Body of pancreas (tissue), 4 donors: ENCODE measurements at regions not wholly inside any gene's neighbourhood (a gene's known extent, or its start where the extent isn't known, plus 50 kb on each side); places are given as distances from the start of the nearest gene placed in this dataset.
A peak's percentile ranks its signal among the peaks of the same experiment; 100 is the strongest.
"Not testable (repeated sequence)": the region's sequence is repeated elsewhere in the genome, so short reads cannot be mapped to it uniquely, and the experiment has no call there.

ENCODE experiments used
- ATAC-seq: fragments of 150-250 bp; one replicate; pipeline ENCODE4 v1.9.1; 2016
- DNase-seq, 4 donors: peaks; one replicate each; pipeline ENCODE4 v3.0.0-alpha.2; 2019
- H3K27ac ChIP-seq, 4 donors: fragments of 200-600 bp; sonication (generic); 1 replicate in 3 of 4; 2 replicates in 1 of 4; pipeline versions ENCODE4 v1.5.1 to v1.6.1; 2016 to 2019; ENCODE audit warnings: mild to moderate bottlenecking in 1 of 4, mixed read lengths in 1 of 4, moderate library complexity in 1 of 4
- H3K27me3 ChIP-seq, 2 donors: fragments of 200-600 bp; sonication (generic); one replicate each; pipeline ENCODE4 v1.6.0; 2016; ENCODE audit warnings: mild to moderate bottlenecking in 1 of 2
- H3K36me3 ChIP-seq, 2 donors: fragments of 200-600 bp; sonication (generic); replicated peaks in 1 of 2; 2 replicates each; pipeline ENCODE4 v1.5.1; 2016; ENCODE audit warnings: low read depth in 2 of 2; ENCODE audit not compliant: insufficient read depth in 1 of 2
- H3K4me1 ChIP-seq: fragments of 200-600 bp; sonication (generic); one replicate; pipeline ENCODE4 v1.6.0; 2016
- H3K4me3 ChIP-seq, 2 donors: fragments of 200-600 bp; sonication (generic); 1 replicate in 1 of 2; 2 replicates in 1 of 2; pipeline ENCODE4 v1.5.1; 2016 to 2019
- H3K9me3 ChIP-seq, 3 donors: fragments of 200-600 bp; sonication (generic); 1 replicate in 2 of 3; 2 replicates in 1 of 3; pipeline ENCODE4 v1.5.1; 2016
- CTCF ChIP-seq, 7 experiments: fragments of 450-650 bp in 4 of 7; fragments of 200-600 bp in 3 of 7; sonication (generic) in 3 of 7; IDR thresholded peaks; one replicate each; pipeline ENCODE4 v1.5.1; 2016 to 2019; ENCODE audit warnings: antibody characterized with exemption in 7 of 7
- POLR2A ChIP-seq, 3 donors: fragments of 450-650 bp; IDR thresholded peaks; one replicate each; pipeline ENCODE4 v1.6.1; 2016; ENCODE audit warnings: antibody characterized with exemption in 3 of 3, mild to moderate bottlenecking in 2 of 3
- WGBS, 2 donors: methylation state at CpG; one replicate each; pipeline ENCODE4 v1.1.5; 2017; 5-methylcytosine and 5-hydroxymethylcytosine counted together
- intact Hi-C: fragments of 100-400 bp; cut with DNase I; formaldehyde crosslinking; loops from one replicate; pipeline ENCODE4 v1.15.1; 2023

GRCh38 chr6:112936079-112936472 lies 588.9 kb downstream of the RFPL4B start:
- no peak overlapping the region for H3K4me3 ChIP-seq
- intact Hi-C loops: no loop called here
- H3K36me3 ChIP-seq: no peaks in the 10 kb centered on the region
- no peaks in the 10 kb centered on the region for H3K9me3 ChIP-seq
- no peak for TF ChIP-seq POLR2A (IDR thresholded peaks at IDR 0.05)
- TF ChIP-seq CTCF (IDR thresholded peaks at IDR 0.05): no peak
- no peak overlapping the region for H3K27ac ChIP-seq
- WGBS, 2 donors: 77 to 83% methylated on average over 7 of the region's 7 CpGs
- no peak for ATAC-seq
- no peak for DNase-seq
- no peaks in the 10 kb centered on the region for H3K27me3 ChIP-seq
- H3K4me1 ChIP-seq: peaks cover 9% of the 10 kb centered on the region

GRCh38 chr6:112936504-112936903 lies 589.4 kb downstream of the RFPL4B start:
- Histone ChIP-seq H3K27me3 (no peaks in the 10 kb centered on the region), H3K4me3 (no peak overlapping the region), H3K9me3 (no peaks in the 10 kb centered on the region), H3K27ac (no peak overlapping the region), H3K4me1 (peaks cover 9% of the 10 kb centered on the region), H3K36me3 (no peaks in the 10 kb centered on the region)
- intact Hi-C loops: no loop called here
- 37 to 49% methylated on average over 1 of the region's 1 CpG for WGBS, 2 donors
- DNase-seq (no peak), ATAC-seq (no peak)
- TF ChIP-seq POLR2A (IDR thresholded peaks at IDR 0.05): no peak
- no peak for TF ChIP-seq CTCF (IDR thresholded peaks at IDR 0.05)

GRCh38 chr6:112937690-112938089 lies 590.6 kb downstream of the RFPL4B start:
- DNase-seq, H3K36me3 ChIP-seq, ATAC-seq, H3K27ac ChIP-seq, H3K9me3 ChIP-seq, intact Hi-C loops, H3K27me3 ChIP-seq, H3K4me3 ChIP-seq, H3K4me1 ChIP-seq: not testable (repeated sequence)
- WGBS, 2 donors: 88 to 93% methylated on average over 14 of the region's 14 CpGs

DNA sequence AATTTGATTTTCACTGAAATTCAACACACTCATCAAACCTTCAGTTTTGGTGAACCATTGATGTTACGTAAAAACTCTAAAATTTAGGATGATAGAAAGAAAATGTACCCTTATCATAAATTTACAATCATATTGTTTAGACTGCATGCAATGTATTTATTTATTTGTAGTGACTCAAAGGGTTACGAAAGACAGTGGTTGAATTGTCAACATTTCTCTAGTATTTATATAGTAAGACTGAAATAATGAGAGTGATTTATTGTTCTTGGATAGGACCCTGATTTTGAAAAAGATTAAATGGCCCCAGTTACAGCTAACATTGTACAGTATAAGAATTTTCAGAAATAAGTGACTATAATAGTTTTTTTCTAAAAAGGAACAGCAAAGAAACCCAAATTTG lies 591.5 kb downstream of the RFPL4B start:
- TF ChIP-seq POLR2A (IDR thresholded peaks at IDR 0.05): no peak
- no peak for TF ChIP-seq CTCF (IDR thresholded peaks at IDR 0.05)
- no peaks in the 10 kb centered on the region for H3K27me3 ChIP-seq
- H3K27ac ChIP-seq: no peak overlapping the region
- H3K36me3 ChIP-seq: no peaks in the 10 kb centered on the region
- 85 to 92% methylated on average over 2 of the region's 2 CpGs for WGBS, 2 donors
- intact Hi-C loops: no loop called here
- H3K4me1 ChIP-seq: peaks cover 9% of the 10 kb centered on the region
- ATAC-seq (no peak), DNase-seq (no peak)
- no peak overlapping the region for H3K4me3 ChIP-seq
- no peaks in the 10 kb centered on the region for H3K9me3 ChIP-seq

GRCh38 chr6:112939563-112939962 lies 592.4 kb downstream of the RFPL4B start:
- WGBS, 2 donors: 25 to 28% methylated on average over 1 of the region's 1 CpG
- H3K9me3 ChIP-seq: no peaks in the 10 kb centered on the region
- peak in 3 of 4 donors; percentile 13 to 23 (median 15) for DNase-seq
- TF ChIP-seq CTCF (IDR thresholded peaks at IDR 0.05) (no peak), POLR2A (IDR thresholded peaks at IDR 0.05) (no peak)
- H3K27me3 ChIP-seq: no peaks in the 10 kb centered on the region
- no peak overlapping the region for H3K4me3 ChIP-seq
- intact Hi-C loops: no loop called here
- no peak overlapping the region for H3K27ac ChIP-seq
- no peaks in the 10 kb centered on the region for H3K36me3 ChIP-seq
- no peak for ATAC-seq
- peaks cover 9% of the 10 kb centered on the region for H3K4me1 ChIP-seq
